Left lung (tissue), 4 donors: ENCODE measurements at regions not wholly inside any gene's neighbourhood (a gene's known extent, or its start where the extent isn't known, plus 50 kb on each side); places are given as distances from the start of the nearest gene placed in this dataset.

Source experiments
- ATAC-seq: fragments of 200-7000 bp; cut with Tn5 transposase; one replicate; pipeline ENCODE4 v1.9.1; 2020; ENCODE audit warnings: moderate library complexity
- DNase-seq, 4 donors: peaks; one replicate each; pipeline ENCODE4 v3.0.0-alpha.2; 2013 to 2020
- H3K27ac ChIP-seq, 2 donors: fragments of 200-600 bp; sonication (generic) in 1 of 2; one replicate each; pipeline versions ENCODE4 v1.5.0 to v1.8.0; 2020 to 2021
- H3K27me3 ChIP-seq, 2 donors: fragments of 200-600 bp; sonication (generic) in 1 of 2; one replicate each; pipeline versions ENCODE4 v1.5.0 to v1.8.0; 2020 to 2021
- H3K36me3 ChIP-seq, 2 donors: fragments of 200-600 bp; sonication (generic) in 1 of 2; one replicate each; pipeline versions ENCODE4 v1.5.0 to v1.8.0; 2020 to 2021
- H3K4me1 ChIP-seq, 2 donors: fragments of 200-600 bp; one replicate each; pipeline ENCODE4 v1.8.0; 2021
- H3K4me3 ChIP-seq, 2 donors: fragments of 200-600 bp; sonication (generic) in 1 of 2; one replicate each; pipeline versions ENCODE4 v1.5.0 to v1.8.0; 2020 to 2021; ENCODE audit warnings: mild to moderate bottlenecking in 1 of 2
- H3K9me3 ChIP-seq, 2 donors: fragments of 200-600 bp; sonication (generic) in 1 of 2; one replicate each; pipeline versions ENCODE4 v1.5.0 to v1.8.0; 2020 to 2021
- intact Hi-C, 2 donors: fragments of 100-400 bp; cut with DNase I; formaldehyde crosslinking; loops; one replicate each; pipeline versions ENCODE4 v1.11.2 to v1.14.2; 2022
- TF ChIP-seq, protein P1 (sequence below), 2 donors: fragments of 200-600 bp; sonication (generic) in 1 of 2; IDR thresholded peaks; one replicate each; pipeline versions ENCODE4 v1.5.0 to v1.8.0; 2021; ENCODE audit warnings: antibody characterized with exemption in 2 of 2
- donor health status: DM: no; HTN: yes; CAD: no.
- donor health status: DM: no; HTN: no; CAD: no.

DNA sequence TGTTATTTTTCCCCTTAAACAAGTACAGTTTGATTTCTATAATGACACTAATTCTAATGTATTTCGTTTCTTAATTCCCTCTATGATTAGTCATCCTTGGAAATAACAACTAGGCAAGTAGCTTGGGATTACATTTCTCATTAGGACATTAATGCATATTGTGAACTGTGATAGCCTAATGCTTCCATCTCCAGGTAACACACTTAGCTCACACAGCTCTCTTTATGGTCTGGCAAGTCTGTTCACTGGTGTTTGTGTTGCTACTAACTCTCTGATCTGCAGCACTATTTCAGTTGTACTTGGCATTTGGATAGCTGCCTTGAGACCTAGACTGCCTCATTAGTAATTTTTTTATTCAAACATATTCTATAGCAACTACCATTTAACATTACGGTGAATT lies 853.2 kb downstream of the SORCS3 start:
- Histone ChIP-seq H3K27ac (no peak overlapping the region), H3K9me3 (no peaks in the 10 kb centered on the region), H3K4me3 (no peak overlapping the region), H3K36me3 (no peaks in the 10 kb centered on the region), H3K27me3 (no peaks in the 10 kb centered on the region), H3K4me1 (no peaks in the 10 kb centered on the region)
- no peak for DNase-seq
- intact Hi-C loops, result no loop called here
- TF ChIP-seq, protein P1, sequence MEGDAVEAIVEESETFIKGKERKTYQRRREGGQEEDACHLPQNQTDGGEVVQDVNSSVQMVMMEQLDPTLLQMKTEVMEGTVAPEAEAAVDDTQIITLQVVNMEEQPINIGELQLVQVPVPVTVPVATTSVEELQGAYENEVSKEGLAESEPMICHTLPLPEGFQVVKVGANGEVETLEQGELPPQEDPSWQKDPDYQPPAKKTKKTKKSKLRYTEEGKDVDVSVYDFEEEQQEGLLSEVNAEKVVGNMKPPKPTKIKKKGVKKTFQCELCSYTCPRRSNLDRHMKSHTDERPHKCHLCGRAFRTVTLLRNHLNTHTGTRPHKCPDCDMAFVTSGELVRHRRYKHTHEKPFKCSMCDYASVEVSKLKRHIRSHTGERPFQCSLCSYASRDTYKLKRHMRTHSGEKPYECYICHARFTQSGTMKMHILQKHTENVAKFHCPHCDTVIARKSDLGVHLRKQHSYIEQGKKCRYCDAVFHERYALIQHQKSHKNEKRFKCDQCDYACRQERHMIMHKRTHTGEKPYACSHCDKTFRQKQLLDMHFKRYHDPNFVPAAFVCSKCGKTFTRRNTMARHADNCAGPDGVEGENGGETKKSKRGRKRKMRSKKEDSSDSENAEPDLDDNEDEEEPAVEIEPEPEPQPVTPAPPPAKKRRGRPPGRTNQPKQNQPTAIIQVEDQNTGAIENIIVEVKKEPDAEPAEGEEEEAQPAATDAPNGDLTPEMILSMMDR (IDR thresholded peaks at IDR 0.05), result no peak
- ATAC-seq, result no peak

DNA sequence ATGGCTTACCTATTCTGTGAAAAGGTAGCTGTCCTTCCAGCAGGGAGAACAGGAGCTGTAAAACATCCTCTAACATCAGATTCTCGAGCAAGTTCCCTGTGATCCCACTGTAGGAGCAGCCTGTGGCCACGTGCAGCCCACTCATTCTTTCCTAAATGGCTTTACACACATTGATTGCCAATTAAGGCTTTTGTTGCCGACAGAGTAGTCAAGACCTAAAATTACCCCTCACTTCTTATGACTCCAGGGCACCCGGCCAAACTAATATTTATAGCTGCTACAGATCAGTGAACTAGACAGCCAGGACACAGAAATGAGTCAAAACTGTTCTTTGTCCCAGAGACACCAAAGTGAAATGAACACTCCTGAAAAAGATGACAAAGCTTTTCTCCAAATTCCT lies 832.1 kb downstream of the SORCS3 start:
- Histone ChIP-seq H3K27ac (no peak overlapping the region), H3K4me3 (no peak overlapping the region)

DNA sequence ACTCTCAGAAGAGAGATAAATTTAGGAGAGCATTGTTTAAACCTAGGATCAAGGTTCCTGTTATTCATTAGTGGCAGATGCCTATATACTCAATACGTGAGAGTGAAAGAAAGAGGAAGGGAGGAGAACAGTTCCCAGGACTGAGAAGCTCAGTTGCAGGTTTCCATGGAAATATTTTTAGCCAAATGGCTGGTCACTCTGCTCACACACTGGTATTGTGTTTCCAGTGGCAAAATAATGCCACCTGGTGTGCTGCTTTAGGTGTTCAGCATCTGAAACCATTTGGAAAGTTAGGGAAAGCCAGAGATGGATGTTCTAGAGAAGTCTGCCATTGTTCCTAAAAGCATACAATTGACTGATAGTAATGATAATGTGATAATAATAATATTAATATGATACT lies 827.7 kb downstream of the SORCS3 start:
- TF ChIP-seq, protein P1 (IDR thresholded peaks at IDR 0.05), result no peak
- H3K4me3 ChIP-seq, result no peak overlapping the region
- H3K9me3 ChIP-seq, result no peaks in the 10 kb centered on the region
- intact Hi-C loops, result no loop called here
- no peaks in the 10 kb centered on the region for H3K27me3 ChIP-seq
- no peaks in the 10 kb centered on the region for H3K36me3 ChIP-seq
- DNase-seq, result no peak
- ATAC-seq, result no peak
- no peak overlapping the region for H3K27ac ChIP-seq
- no peaks in the 10 kb centered on the region for H3K4me1 ChIP-seq

More for the DNA sequence above, 832.1 kb downstream of the SORCS3 start:
- Histone ChIP-seq H3K36me3 (no peaks in the 10 kb centered on the region), H3K4me1 (no peaks in the 10 kb centered on the region), H3K9me3 (no peaks in the 10 kb centered on the region), H3K27me3 (no peaks in the 10 kb centered on the region)
- TF ChIP-seq, protein P1 (IDR thresholded peaks at IDR 0.05), result no peak
- intact Hi-C loops, result no loop called here
- DNase-seq, result no peak
- ATAC-seq, result no peak

DNA sequence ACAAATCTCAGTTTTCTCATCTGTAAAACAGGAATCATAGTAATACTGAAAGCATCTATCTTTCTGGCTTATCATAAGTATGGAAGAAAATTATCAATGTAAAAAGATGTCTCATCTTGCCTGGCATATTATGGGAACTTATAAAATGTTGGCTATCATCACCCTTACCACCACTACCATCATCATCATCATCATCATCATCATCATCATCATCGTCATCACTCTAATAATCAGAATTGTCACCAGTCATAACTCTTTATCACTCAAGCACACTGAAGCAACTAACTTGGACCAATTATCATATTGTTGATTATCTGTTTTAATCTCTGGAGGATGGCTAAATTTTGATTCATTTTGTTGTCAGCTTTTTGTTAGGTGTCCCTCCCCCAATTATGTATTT lies 825.4 kb downstream of the SORCS3 start:
- Histone ChIP-seq H3K27me3 (no peaks in the 10 kb centered on the region), H3K4me3 (no peak overlapping the region), H3K4me1 (no peaks in the 10 kb centered on the region), H3K27ac (no peak overlapping the region), H3K36me3 (no peaks in the 10 kb centered on the region), H3K9me3 (peaks cover 0 to 4% of the 10 kb centered on the region in 2 donors)
- no peak for ATAC-seq
- TF ChIP-seq, protein P1 (IDR thresholded peaks at IDR 0.05), result no peak
- intact Hi-C loops, result no loop called here
- DNase-seq, result no peak

DNA sequence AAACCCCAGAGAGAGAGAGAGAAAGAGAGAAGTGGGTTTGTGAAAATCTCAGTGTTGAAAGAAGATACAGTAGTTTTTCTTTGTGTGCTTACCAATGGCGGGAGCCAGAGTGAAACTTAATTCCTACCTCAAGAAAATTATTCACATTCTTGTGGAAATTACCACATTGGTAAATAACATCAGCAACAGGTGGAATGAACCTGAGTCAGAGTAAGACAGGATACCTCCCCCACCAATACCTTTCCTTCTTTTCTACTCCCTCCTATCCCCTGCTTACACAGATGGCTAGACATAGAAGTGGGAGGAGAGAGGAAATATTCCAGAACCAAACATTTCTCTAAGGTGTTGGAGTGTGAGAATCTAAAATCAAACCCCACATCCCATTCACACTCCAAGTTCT lies 793.9 kb downstream of the SORCS3 start:
- H3K4me3 ChIP-seq, result no peak overlapping the region
- intact Hi-C loops, result no loop called here
- H3K27ac ChIP-seq, result no peak overlapping the region
- H3K27me3 ChIP-seq, result no peaks in the 10 kb centered on the region
- H3K36me3 ChIP-seq, result no peaks in the 10 kb centered on the region
- ATAC-seq, result no peak
- TF ChIP-seq, protein P1 (IDR thresholded peaks at IDR 0.05), result no peak
- H3K4me1 ChIP-seq, result no peaks in the 10 kb centered on the region
- no peaks in the 10 kb centered on the region for H3K9me3 ChIP-seq
- DNase-seq, result no peak
